ENCODE measurements at regions not wholly inside any gene's neighbourhood (a gene's known extent, or its start where the extent isn't known, plus 50 kb on each side); places are given as distances from the start of the nearest gene placed in this dataset.

DNA sequence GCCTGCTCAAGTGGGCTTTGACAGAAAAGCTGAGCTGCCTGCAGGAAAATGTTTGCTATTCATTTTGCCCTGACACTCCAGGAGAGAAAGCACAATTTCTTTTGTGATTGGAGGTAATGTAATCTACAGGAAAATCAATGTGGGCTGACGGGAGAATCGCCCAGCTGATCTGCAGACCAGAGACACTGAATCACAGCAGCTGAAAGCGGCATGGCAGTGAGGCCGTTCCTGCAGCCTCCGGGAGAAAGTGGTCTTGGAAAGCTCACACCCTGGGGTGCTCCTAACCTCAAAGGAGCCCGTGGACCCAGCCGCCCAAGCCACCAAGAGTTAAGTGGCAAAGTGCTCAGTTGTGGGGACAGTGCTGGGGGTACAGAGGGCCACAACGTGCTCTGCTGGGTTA is 593.6 kb downstream of the BNC2 start:
- peaks cover 0 to 19% (median 8%) of the 10 kb centered on the region in 4 donors for H3K4me1 ChIP-seq (ENCODE audit: control insufficient read depth in 4 of 4, insufficient read depth in 4 of 4, low read length in 3 of 4)
- 77% methylated on average over 8 of the region's 8 CpGs for WGBS
- TF ChIP-seq, protein P1, sequence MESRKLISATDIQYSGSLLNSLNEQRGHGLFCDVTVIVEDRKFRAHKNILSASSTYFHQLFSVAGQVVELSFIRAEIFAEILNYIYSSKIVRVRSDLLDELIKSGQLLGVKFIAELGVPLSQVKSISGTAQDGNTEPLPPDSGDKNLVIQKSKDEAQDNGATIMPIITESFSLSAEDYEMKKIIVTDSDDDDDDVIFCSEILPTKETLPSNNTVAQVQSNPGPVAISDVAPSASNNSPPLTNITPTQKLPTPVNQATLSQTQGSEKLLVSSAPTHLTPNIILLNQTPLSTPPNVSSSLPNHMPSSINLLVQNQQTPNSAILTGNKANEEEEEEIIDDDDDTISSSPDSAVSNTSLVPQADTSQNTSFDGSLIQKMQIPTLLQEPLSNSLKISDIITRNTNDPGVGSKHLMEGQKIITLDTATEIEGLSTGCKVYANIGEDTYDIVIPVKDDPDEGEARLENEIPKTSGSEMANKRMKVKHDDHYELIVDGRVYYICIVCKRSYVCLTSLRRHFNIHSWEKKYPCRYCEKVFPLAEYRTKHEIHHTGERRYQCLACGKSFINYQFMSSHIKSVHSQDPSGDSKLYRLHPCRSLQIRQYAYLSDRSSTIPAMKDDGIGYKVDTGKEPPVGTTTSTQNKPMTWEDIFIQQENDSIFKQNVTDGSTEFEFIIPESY (IDR thresholded peaks at IDR 0.05): no peak
- TF ChIP-seq SP1 (IDR thresholded peaks at IDR 0.05): no peak
- no peak for TF ChIP-seq JUND (IDR thresholded peaks at IDR 0.05)
- TF ChIP-seq GABPA (IDR thresholded peaks at IDR 0.05 in 1 of 2, conservative IDR thresholded peaks at IDR 0.05 in 1 of 2): no peak
- TF ChIP-seq TAF1 (conservative IDR thresholded peaks at IDR 0.05): no peak
- TF ChIP-seq, protein P2, sequence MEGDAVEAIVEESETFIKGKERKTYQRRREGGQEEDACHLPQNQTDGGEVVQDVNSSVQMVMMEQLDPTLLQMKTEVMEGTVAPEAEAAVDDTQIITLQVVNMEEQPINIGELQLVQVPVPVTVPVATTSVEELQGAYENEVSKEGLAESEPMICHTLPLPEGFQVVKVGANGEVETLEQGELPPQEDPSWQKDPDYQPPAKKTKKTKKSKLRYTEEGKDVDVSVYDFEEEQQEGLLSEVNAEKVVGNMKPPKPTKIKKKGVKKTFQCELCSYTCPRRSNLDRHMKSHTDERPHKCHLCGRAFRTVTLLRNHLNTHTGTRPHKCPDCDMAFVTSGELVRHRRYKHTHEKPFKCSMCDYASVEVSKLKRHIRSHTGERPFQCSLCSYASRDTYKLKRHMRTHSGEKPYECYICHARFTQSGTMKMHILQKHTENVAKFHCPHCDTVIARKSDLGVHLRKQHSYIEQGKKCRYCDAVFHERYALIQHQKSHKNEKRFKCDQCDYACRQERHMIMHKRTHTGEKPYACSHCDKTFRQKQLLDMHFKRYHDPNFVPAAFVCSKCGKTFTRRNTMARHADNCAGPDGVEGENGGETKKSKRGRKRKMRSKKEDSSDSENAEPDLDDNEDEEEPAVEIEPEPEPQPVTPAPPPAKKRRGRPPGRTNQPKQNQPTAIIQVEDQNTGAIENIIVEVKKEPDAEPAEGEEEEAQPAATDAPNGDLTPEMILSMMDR (IDR thresholded peaks at IDR 0.05; ENCODE audit: low read depth, low read length, missing input control): no peak
- TF ChIP-seq, protein P3, sequence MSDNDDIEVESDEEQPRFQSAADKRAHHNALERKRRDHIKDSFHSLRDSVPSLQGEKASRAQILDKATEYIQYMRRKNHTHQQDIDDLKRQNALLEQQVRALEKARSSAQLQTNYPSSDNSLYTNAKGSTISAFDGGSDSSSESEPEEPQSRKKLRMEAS (IDR thresholded peaks at IDR 0.05): no peak
- no peak for TF ChIP-seq HNF4A (conservative IDR thresholded peaks at IDR 0.05)
- no peak for TF ChIP-seq YY1 (IDR thresholded peaks at IDR 0.05)
- TF ChIP-seq NR2F2 (IDR thresholded peaks at IDR 0.05): no peak
- TF ChIP-seq FOXA1 (IDR thresholded peaks at IDR 0.05): no peak
- no peak for TF ChIP-seq RXRA (IDR thresholded peaks at IDR 0.05)
- TF ChIP-seq, protein P4, sequence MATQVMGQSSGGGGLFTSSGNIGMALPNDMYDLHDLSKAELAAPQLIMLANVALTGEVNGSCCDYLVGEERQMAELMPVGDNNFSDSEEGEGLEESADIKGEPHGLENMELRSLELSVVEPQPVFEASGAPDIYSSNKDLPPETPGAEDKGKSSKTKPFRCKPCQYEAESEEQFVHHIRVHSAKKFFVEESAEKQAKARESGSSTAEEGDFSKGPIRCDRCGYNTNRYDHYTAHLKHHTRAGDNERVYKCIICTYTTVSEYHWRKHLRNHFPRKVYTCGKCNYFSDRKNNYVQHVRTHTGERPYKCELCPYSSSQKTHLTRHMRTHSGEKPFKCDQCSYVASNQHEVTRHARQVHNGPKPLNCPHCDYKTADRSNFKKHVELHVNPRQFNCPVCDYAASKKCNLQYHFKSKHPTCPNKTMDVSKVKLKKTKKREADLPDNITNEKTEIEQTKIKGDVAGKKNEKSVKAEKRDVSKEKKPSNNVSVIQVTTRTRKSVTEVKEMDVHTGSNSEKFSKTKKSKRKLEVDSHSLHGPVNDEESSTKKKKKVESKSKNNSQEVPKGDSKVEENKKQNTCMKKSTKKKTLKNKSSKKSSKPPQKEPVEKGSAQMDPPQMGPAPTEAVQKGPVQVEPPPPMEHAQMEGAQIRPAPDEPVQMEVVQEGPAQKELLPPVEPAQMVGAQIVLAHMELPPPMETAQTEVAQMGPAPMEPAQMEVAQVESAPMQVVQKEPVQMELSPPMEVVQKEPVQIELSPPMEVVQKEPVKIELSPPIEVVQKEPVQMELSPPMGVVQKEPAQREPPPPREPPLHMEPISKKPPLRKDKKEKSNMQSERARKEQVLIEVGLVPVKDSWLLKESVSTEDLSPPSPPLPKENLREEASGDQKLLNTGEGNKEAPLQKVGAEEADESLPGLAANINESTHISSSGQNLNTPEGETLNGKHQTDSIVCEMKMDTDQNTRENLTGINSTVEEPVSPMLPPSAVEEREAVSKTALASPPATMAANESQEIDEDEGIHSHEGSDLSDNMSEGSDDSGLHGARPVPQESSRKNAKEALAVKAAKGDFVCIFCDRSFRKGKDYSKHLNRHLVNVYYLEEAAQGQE (IDR thresholded peaks at IDR 0.05): no peak
- no peak for TF ChIP-seq RAD21 (IDR thresholded peaks at IDR 0.05)
- TF ChIP-seq EGR1 (IDR thresholded peaks at IDR 0.05; ENCODE audit: low read depth in 2 of 2): no peak

DNA sequence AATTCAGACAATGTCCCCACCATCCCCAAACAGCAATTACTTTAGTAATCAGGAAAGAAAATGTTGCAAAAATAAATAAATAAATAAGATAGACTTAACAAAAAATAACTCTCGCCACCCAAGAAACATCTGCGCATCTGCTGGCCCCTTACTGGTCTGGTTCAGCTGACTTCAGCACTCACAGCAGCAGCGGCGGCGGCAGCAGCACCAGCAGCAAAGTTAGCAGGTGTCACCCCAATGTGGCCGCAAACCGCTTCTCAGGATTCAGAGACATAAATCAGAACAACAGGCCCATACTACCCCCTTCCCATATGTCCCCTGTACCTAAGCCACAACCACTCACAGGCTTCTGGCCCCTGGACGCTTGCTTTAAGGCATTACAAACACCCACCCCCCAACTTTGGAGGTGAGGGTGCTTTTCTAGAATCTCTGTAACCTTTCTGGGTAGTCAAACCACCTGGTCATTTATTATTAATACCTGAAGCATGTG is 593.0 kb downstream of the BNC2 start:
- peaks cover 0 to 22% (median 8%) of the 10 kb centered on the region in 4 donors for H3K4me1 ChIP-seq (ENCODE audit: control insufficient read depth in 4 of 4, insufficient read depth in 4 of 4, low read length in 3 of 4)
- WGBS: 97% methylated on average over 8 of the region's 8 CpGs
- no peaks in the 10 kb centered on the region for H3K27me3 ChIP-seq (ENCODE audit: control insufficient read depth in 4 of 4, insufficient read depth in 4 of 4, low read length in 3 of 4)
- no peak for DNase-seq (ENCODE audit: low spot score)
- TF ChIP-seq HNF4G (IDR thresholded peaks at IDR 0.05): no peak
- no peak for TF ChIP-seq NR2F2 (IDR thresholded peaks at IDR 0.05)
- TF ChIP-seq, protein P1 (IDR thresholded peaks at IDR 0.05): no peak
- TF ChIP-seq RAD21 (IDR thresholded peaks at IDR 0.05): no peak
- TF ChIP-seq FOXA1 (IDR thresholded peaks at IDR 0.05): no peak
- TF ChIP-seq, protein P2 (IDR thresholded peaks at IDR 0.05; ENCODE audit: low read depth, low read length, missing input control): no peak
- TF ChIP-seq SP1 (IDR thresholded peaks at IDR 0.05): no peak
- TF ChIP-seq HNF4A (conservative IDR thresholded peaks at IDR 0.05): no peak
- TF ChIP-seq JUND (IDR thresholded peaks at IDR 0.05): no peak
- TF ChIP-seq, protein P5, sequence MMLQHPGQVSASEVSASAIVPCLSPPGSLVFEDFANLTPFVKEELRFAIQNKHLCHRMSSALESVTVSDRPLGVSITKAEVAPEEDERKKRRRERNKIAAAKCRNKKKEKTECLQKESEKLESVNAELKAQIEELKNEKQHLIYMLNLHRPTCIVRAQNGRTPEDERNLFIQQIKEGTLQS (IDR thresholded peaks at IDR 0.05): no peak
- TF ChIP-seq EGR1 (IDR thresholded peaks at IDR 0.05; ENCODE audit: low read depth in 2 of 2): no peak
- no peak for TF ChIP-seq FOXA2 (IDR thresholded peaks at IDR 0.05)
- TF ChIP-seq TAF1 (conservative IDR thresholded peaks at IDR 0.05): no peak
- no peak for TF ChIP-seq RXRA (IDR thresholded peaks at IDR 0.05)
- TF ChIP-seq YY1 (IDR thresholded peaks at IDR 0.05): no peak
- no peaks in the 10 kb centered on the region for H3K36me3 ChIP-seq (ENCODE audit: control insufficient read depth in 4 of 4, insufficient read depth in 3 of 4, low read depth in 1 of 4, low read length in 3 of 4)
- H3K4me3 ChIP-seq (ENCODE audit: low read depth in 1 of 3, low read length in 3 of 3): no peak overlapping the region
- no peak overlapping the region for H3K9ac ChIP-seq (ENCODE audit: low read depth in 1 of 2, low read length in 2 of 2)
- H3K9me3 ChIP-seq (ENCODE audit: control insufficient read depth in 4 of 4, low read length in 3 of 4): no peaks in the 10 kb centered on the region
- H3K27ac ChIP-seq (ENCODE audit: low read depth in 1 of 2, low read length in 2 of 2): no peak overlapping the region

More for the DNA sequence above, 593.6 kb downstream of the BNC2 start:
- Histone ChIP-seq H3K9me3 (ENCODE audit: control insufficient read depth in 4 of 4, low read length in 3 of 4) (no peaks in the 10 kb centered on the region), H3K27ac (ENCODE audit: low read depth in 1 of 2, low read length in 2 of 2) (no peak overlapping the region), H3K27me3 (ENCODE audit: control insufficient read depth in 4 of 4, insufficient read depth in 4 of 4, low read length in 3 of 4) (no peaks in the 10 kb centered on the region), H3K4me3 (ENCODE audit: low read depth in 1 of 3, low read length in 3 of 3) (no peak overlapping the region), H3K9ac (ENCODE audit: low read depth in 1 of 2, low read length in 2 of 2) (peak overlapping the region in 1 of 2 donors; percentile 42), H3K36me3 (ENCODE audit: control insufficient read depth in 4 of 4, insufficient read depth in 3 of 4, low read depth in 1 of 4, low read length in 3 of 4) (no peaks in the 10 kb centered on the region)
- DNase-seq (ENCODE audit: low spot score): no peak

Data from liver (tissue), 8 donors.